NCI-H748 (cell line): ENCODE measurements at regions not wholly inside any gene's neighbourhood (a gene's known extent, or its start where the extent isn't known, plus 50 kb on each side); places are given as distances from the start of the nearest gene placed in this dataset.
A peak's percentile ranks its signal among the peaks of the same experiment; 100 is the strongest.
"Not testable (repeated sequence)": the region's sequence is repeated elsewhere in the genome, so short reads cannot be mapped to it uniquely, and the experiment has no call there.

Experiments
- DNase-seq: peaks from one replicate; lab custom pipeline; 2025; ENCODE audit not compliant: unreplicated experiment; lab: John Stamatoyannopoulos, UW

GRCh38 chr15:34651997-34652725 lies 68.7 kb upstream of the GOLGA8B start:
- DNase-seq, result no peak

- no peak for DNase-seq
Measured at GRCh38 chr15:34650177-34650576, 66.7 kb upstream of the GOLGA8B start.

DNA sequence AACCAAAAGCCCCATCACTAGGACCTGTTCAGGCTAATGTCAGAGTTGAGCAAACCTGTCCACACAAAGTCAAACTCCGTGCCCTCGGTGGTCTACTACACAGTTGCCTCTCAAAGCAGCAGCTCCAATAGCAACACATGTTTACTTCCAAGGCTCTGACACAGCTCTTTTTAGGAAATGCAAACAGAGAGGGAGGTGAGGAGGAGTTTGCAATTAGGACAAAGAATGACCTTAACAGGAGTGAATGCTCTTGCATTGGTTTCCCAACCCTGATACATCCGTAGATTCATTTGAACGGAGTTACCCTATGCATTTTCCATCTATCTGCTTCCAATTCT lies 64.8 kb upstream of the GOLGA8B start:
- DNase-seq, result no peak

- peak; percentile 3 for DNase-seq
Measured at GRCh38 chr15:34647569-34648293, 64.3 kb upstream of the GOLGA8B start.

DNA sequence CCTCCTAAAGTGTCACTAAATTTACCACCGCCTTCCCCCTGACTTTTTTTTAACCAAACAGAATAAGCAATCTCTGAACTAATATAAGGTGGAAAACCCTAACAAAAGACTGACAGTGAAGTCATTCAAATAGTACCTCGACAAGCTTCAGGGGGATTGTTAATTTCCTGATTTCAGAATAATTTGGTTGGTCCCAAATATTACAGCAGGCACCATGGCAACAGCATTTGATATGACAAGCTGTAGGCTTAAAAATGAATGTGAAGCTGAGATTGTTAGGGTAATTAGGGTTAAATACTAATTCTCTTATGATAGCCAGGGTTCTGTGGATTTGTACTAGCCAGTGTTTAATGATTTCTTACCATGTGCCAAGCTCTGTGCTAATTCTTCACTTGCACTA lies 63.5 kb upstream of the GOLGA8B start:
- no peak for DNase-seq

GRCh38 chr15:34644851-34645250 lies 61.4 kb upstream of the GOLGA8B start:
- DNase-seq, result no peak

- DNase-seq, result no peak
Measured at GRCh38 chr15:34644061-34644460, 60.6 kb upstream of the GOLGA8B start.

- no peak for DNase-seq
Measured at GRCh38 chr15:34642247-34642646, 58.8 kb upstream of the GOLGA8B start.

DNA sequence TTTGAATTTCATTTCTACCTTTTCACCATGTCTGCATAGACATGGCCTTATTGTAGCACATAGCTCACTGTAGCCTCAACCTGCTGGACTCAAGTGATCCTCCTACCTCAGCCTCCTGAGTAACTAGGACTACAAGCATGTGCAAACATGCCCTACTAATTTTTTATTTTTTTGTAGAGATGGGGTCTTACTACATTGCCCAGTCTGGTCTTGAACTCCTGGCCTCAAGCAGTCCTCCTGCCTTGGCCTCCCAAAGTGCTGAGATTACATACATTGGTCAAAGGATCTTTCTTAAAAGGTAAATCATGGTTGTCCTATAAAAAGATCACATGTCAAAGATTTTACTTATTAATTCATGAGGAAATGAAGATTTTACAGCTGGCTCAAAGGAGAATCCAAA lies 57.2 kb upstream of the GOLGA8B start:
- DNase-seq, result no peak

DNA sequence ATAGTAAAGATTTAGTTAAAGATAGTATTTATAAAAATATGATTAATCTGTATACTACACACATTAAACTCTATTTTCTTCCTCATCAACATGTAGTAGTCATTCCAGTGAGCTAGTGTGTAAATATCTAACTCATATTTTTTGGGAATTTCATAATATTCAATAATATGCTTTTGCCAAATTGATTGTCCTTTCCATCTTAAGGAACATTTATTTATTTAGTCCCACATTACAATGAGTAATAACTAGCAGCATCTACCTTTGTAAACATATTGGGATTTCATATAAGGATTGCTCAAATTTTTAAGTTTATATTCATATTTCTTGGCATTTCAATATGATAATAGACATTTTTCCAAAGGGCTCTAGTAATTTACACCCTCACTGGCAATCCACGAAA lies 53.9 kb upstream of the GOLGA8B start:
- DNase-seq, result no peak

- DNase-seq, result not testable (repeated sequence)
Measured at GRCh38 chr15:34633602-34634001, 50.2 kb upstream of the GOLGA8B start.
